ENCODE measurements at regions not wholly inside any gene's neighbourhood (a gene's known extent, or its start where the extent isn't known, plus 50 kb on each side); places are given as distances from the start of the nearest gene placed in this dataset.

- TF ChIP-seq POLR2AphosphoS5 (IDR thresholded peaks at IDR 0.05; ENCODE audit: borderline replicate concordance, low read depth, low read length) (no peak), EZH2 (IDR thresholded peaks at IDR 0.05) (no peak), FOXP2 (optimal IDR thresholded peaks at IDR 0.05; ENCODE audit: control extremely low read depth, extremely low read length, insufficient read depth) (no peak)
Observed at GRCh38 chrX:128517691-128518090, 465.5 kb upstream of the ACTRT1 start.

All from SK-N-MC (cell line).